ENCODE measurements at regions not wholly inside any gene's neighbourhood (a gene's known extent, or its start where the extent isn't known, plus 50 kb on each side); places are given as distances from the start of the nearest gene placed in this dataset.

GRCh38 chr4:20462426-20463175, 210.9 kb downstream of the SLIT2 start:
- TF ChIP-seq CTCF (conservative IDR thresholded peaks at IDR 0.05; ENCODE audit: low read depth in 2 of 2) (no peak), EZH2phosphoT487 (IDR thresholded peaks at IDR 0.05; ENCODE audit: unreplicated experiment) (no peak), POLR2AphosphoS5 (IDR thresholded peaks at IDR 0.05; ENCODE audit: low read depth) (no peak), EZH2 (IDR thresholded peaks at IDR 0.05; ENCODE audit: low read depth, unreplicated experiment) (no peak), JUNB (IDR thresholded peaks at IDR 0.05; ENCODE audit: unreplicated experiment) (no peak), ZNF114 (CRISPR knock-in tag; IDR thresholded peaks at IDR 0.05) (no peak), STAT1 (IDR thresholded peaks at IDR 0.05; ENCODE audit: unreplicated experiment) (no peak), REST (IDR thresholded peaks at IDR 0.05; ENCODE audit: unreplicated experiment) (no peak)

Measured in GM23338 (cell line).